K562 (cell line): ENCODE measurements at regions not wholly inside any gene's neighbourhood (a gene's known extent, or its start where the extent isn't known, plus 50 kb on each side); places are given as distances from the start of the nearest gene placed in this dataset.

Experiments
- CXXC5 ChIP-seq: fragments of 250-450 bp; sonication (Bioruptor Pico); IDR thresholded peaks from 2 replicates; pipeline ENCODE4 v1.8.0; 2022; ENCODE audit warnings: inconsistent platforms, mild to moderate bottlenecking, moderate library complexity
- HNRNPK ChIP-seq: fragments of 200-400 bp; formaldehyde crosslinking; IDR thresholded peaks from one replicate; pipeline ENCODE4 v1.6.1; 2018; ENCODE audit warnings: mild to moderate bottlenecking, low read depth, low read length; ENCODE audit not compliant: poor library complexity, severe bottlenecking
- HOXB6 ChIP-seq: fragments of 250-450 bp; sonication (Bioruptor Pico); IDR thresholded peaks from 2 replicates; pipeline ENCODE4 v1.5.1; 2022; ENCODE audit warnings: mild to moderate bottlenecking, borderline replicate concordance
- KAT8 ChIP-seq: fragments of 450-650 bp; IDR thresholded peaks from 2 replicates; pipeline ENCODE4 v1.6.1; 2016; ENCODE audit warnings: low read depth, mild to moderate bottlenecking
- KDM4B ChIP-seq, 2 experiments: fragments of 450-650 bp in 1 of 2; sonication (generic) in 1 of 2; IDR thresholded peaks; 2 replicates each; pipeline ENCODE4 v1.6.1; 2016 to 2017; ENCODE audit warnings: borderline replicate concordance in 2 of 2, antibody characterized with exemption in 1 of 2, low read depth in 1 of 2, mild to moderate bottlenecking in 1 of 2
- MIER1 ChIP-seq: fragments of 450-650 bp; IDR thresholded peaks from 2 replicates; pipeline ENCODE4 v1.6.1; 2016; ENCODE audit warnings: antibody characterized with exemption, mild to moderate bottlenecking, low read depth
- POLR2G ChIP-seq: fragments of 200-400 bp; formaldehyde crosslinking; IDR thresholded peaks from 2 replicates; pipeline ENCODE4 v1.6.1; 2017; ENCODE audit warnings: low read depth, mild to moderate bottlenecking, antibody characterized with exemption, low read length, moderate library complexity
- SNAPC5 ChIP-seq: fragments of 250-450 bp; sonication (Bioruptor Pico); IDR thresholded peaks from 2 replicates; pipeline ENCODE4 v1.8.0; 2021; ENCODE audit warnings: moderate library complexity, mild to moderate bottlenecking, inconsistent platforms
- UBTF ChIP-seq, 2 experiments: IDR thresholded peaks; 2 replicates each; pipeline ENCODE4 v1.6.1; 2012; ENCODE audit warnings: improper control_type of control experiment in 2 of 2, low read depth in 2 of 2, low read length in 2 of 2, borderline replicate concordance in 1 of 2
- TF ChIP-seq, protein P1 (sequence below): fragments of 250-450 bp; sonication (Bioruptor Pico); IDR thresholded peaks from 2 replicates; pipeline ENCODE4 v1.4.0; 2020; ENCODE audit warnings: mild to moderate bottlenecking
- TF ChIP-seq, protein P2 (sequence below): fragments of 250-450 bp; sonication (Bioruptor Pico); IDR thresholded peaks from 2 replicates; pipeline ENCODE4 v1.8.0; 2022; ENCODE audit warnings: moderate library complexity, mild to moderate bottlenecking, inconsistent platforms

- TF ChIP-seq, protein P1, sequence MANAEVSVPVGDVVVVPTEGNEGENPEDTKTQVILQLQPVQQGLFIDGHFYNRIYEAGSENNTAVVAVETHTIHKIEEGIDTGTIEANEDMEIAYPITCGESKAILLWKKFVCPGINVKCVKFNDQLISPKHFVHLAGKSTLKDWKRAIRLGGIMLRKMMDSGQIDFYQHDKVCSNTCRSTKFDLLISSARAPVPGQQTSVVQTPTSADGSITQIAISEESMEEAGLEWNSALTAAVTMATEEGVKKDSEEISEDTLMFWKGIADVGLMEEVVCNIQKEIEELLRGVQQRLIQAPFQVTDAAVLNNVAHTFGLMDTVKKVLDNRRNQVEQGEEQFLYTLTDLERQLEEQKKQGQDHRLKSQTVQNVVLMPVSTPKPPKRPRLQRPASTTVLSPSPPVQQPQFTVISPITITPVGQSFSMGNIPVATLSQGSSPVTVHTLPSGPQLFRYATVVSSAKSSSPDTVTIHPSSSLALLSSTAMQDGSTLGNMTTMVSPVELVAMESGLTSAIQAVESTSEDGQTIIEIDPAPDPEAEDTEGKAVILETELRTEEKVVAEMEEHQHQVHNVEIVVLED (CRISPR knock-in tag): no peak
- TF ChIP-seq, protein P2, sequence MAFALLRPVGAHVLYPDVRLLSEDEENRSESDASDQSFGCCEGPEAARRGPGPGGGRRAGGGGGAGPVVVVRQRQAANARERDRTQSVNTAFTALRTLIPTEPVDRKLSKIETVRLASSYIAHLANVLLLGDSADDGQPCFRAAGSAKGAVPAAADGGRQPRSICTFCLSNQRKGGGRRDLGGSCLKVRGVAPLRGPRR (CRISPR knock-in tag): no peak
- TF ChIP-seq CXXC5 (CRISPR knock-in tag): no peak
- TF ChIP-seq HOXB6 (CRISPR knock-in tag): no peak
- no peak for TF ChIP-seq KDM4B (IDR thresholded peaks at IDR 0.05; ENCODE audit: borderline replicate concordance in 2 of 2, low read depth in 1 of 2)
- no peak for TF ChIP-seq MIER1
- TF ChIP-seq HNRNPK: no peak
- no peak for TF ChIP-seq UBTF (IDR thresholded peaks at IDR 0.05; ENCODE audit: borderline replicate concordance in 1 of 2, low read depth in 2 of 2, low read length in 2 of 2)
- TF ChIP-seq SNAPC5 (CRISPR knock-in tag): no peak
- no peak for TF ChIP-seq KAT8
- TF ChIP-seq POLR2G: no peak
Observed at GRCh38 chr13:79043208-79043607, 362.8 kb downstream of the RBM26 start (continued).
